Inferior parietal cortex (tissue), 1 donor: ENCODE measurements at regions not wholly inside any gene's neighbourhood (a gene's known extent, or its start where the extent isn't known, plus 50 kb on each side); places are given as distances from the start of the nearest gene placed in this dataset.
"Not testable (repeated sequence)": the region's sequence is repeated elsewhere in the genome, so short reads cannot be mapped to it uniquely, and the experiment has no call there.

ENCODE experiments used
- DNase-seq: peaks from one replicate; pipeline ENCODE4 v3.0.0-alpha.2; 2016; ENCODE audit errors: extremely low spot score

DNA sequence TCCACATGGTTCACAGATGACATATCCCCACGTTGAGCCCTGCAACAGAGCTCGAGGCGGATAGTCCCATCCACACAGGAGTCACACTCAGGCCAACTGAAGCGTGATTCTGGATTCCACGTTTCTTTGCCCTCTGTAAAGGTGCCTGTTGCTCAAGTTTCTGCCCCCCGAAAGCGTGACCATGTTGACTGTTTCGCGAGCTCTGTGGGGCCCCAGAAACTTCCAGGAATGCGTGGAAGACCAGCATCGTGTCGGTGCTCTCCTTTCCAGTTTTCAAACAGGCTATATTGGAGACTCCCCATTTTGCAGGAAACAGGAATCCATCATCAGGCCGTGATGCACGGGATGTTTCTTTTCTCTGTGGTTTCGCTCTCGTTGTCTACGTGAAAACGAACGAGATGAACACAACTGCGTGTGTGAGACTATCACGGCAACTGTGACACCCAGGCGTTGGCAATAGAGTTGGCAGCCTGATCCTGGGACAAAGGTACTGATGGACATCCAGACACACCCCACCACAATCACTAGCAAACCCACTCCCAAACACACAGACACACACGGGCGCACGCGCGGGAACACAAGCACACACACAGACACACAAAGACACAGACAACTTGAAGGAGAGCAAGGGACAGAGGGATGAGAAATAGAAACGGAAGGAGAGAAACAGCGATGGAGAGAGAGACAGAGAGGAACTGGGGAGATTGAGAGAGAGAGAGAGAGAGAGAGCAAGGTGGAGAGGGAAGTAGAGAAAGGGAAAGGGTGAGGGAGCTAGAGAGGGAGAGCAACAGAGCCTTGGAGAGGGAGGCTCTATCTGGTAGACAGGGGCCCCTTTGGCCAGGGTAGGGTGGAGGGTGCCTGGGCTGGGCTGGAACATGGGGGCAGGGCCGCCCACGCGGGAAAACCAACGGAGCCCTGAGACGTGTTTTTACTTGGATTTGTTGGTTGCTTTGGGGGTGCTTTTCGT, 1609.3 kb downstream of the SPATA31A7 start:
- peak; percentile 35 for DNase-seq

DNA sequence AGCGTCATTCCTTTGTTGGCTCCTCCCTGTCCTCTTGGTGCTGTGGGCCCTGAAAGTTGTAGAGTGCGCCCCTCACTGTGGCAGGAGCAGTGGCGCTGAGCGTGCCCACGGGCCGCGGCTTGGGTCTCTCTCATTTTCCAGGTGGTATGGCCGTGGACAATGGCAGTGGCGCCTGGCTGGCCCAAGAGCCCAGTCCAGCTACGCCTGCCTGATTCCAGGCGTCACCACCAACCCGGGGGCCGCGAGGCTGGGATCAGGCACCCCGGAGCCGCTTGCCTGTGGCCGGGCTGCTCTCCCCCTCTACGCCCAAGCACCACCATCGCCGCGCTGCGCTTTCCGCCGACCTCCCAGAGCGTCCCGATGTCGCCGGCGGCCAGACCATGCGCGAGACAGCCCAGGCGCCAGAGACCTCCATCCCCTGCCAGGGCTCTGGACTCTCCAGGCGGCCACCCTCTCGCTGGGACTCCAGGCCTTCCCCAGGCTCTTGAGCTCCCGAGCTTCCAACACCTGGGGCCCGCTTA, 1610.1 kb downstream of the SPATA31A7 start:
- DNase-seq, result not testable (repeated sequence)

DNA sequence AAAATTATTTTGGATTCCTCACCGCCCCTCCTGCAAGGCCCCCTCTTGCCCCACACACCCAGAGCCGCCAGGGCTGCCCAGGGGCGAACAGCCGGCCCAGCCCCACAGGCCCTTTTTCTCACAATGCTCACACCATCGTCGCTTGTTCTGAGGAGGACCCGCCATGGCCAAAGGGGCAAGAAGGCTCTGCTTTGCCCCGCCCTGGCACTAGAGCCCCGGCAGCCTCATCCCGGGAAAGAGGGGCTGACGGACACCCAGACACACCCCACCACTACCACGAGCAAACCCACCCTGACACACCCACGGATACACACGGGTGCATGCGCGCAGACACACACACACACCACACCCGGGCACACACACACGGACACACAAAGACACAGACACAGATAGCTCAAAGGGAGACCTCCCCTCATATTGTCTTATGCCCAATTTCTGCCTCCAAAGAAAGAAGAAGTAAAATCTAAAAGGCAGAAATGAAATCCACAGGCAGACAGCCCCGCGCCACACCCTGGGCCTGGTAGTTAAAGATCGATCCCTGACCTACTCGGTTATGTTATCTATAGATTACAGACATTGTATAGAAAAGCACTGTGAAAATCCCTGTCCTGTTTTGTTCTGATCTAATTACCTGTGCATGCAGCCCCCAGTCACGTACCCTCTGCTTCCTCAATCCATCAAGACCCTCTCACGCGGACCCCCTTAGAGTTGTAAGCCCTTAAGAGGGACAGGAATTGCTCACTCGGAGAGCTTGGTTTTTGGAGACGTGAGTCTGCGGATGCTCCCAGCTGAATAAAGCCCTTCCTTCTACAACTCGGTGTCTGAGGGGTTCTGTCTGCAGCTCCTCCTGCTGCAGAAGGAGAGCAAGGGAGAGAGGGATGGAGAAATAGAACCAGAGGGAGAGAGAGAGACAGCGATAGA, 1610.9 kb downstream of the SPATA31A7 start:
- peak; percentile 44 for DNase-seq

DNA sequence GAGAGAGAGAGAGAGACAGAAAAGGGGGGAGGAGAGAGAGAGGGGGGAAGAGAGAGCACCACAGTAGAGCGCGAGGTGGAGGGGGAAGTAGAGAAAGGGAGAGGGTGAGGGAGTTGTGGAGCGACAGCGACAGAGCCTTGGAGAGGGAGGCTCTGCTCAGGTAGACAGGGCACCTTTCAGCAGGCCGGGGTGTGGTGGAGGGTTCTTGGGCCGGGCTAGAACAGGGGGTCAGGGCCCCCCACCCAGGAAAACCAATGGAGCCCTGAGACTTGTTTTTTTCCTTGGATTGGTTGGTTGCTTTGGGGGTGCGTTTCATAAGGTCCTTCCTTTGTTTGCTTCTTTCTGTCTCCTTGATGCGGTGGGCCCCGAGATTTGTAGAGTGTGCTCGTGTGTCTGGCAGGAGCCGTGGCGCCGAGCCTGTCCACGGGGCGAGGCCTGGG, 1611.6 kb downstream of the SPATA31A7 start:
- not testable (repeated sequence) for DNase-seq

DNA sequence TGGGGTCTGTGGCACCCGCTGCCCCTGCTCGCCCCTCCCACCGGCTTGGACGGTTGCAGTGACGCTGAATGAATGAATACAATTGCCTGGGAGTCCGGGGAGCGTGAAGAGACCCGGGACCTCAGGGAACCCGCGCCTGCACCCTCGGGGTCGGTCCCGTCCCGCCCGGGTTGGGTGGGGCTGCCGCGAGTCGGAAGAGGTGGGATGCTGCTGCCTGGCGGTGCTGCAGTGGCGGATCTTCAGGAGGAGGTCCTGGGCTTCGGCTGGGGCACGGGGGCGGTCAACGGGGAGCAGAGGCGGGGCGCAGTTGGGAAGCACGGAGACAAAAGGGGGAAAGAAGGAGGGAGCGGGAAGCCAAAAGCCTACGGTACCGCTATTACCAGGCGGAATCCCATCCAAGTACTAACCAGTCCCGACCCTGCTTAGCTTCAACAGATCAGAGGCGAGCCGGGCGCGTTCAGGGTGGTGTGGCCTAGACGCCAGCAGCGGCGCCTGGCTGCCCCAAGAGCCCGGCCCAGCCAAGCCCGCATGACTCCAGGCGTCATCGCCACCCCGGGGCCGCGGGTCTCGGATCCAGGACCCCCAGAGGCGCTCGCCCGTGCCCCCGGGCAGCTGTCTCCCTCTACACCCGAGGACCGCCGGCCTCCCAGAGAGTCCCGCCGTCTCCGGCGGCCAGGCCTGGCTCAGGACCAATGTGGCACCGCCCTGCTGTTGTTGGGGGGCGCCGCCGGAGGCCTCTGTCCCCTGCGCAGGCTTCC, 1612.3 kb downstream of the SPATA31A7 start:
- peak; percentile 51 for DNase-seq

DNA sequence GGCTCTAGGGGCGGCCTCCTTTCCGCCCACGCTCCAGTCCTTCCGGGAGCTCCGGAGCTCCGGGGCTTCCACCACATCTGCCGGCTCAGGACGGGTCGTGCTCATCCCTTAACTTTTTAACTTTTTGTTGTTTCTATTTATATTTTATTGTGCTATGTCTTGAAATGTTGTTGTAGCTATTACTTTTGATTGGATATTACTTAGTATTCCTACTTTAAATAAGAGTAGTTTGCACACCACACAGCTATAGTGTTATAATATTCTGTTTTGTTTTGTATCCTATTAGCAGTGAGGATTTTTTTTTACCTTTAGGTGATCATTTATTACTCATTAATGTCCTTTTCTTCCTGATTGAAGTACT, 1612.9 kb downstream of the SPATA31A7 start:
- DNase-seq, result not testable (repeated sequence)

DNA sequence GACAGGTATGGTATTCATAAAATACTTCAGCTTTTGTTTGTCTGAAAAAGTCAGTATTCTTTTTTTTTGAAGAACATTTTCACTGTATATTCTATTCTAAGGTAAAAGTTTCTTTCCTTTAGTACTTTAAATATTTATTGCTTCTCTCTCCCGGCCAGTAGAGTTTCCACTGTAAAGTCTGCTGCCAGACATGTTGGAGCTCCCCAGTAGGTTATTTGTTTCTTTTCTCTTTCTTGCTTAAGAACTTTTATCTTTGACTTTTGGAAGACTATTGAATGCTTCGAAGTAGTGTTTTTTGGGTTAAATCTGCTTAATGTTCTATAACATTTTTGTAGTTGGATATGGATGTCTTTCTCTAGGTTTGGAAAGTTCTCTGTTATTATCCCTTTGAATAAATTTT, 1613.3 kb downstream of the SPATA31A7 start:
- DNase-seq, result not testable (repeated sequence)

DNA sequence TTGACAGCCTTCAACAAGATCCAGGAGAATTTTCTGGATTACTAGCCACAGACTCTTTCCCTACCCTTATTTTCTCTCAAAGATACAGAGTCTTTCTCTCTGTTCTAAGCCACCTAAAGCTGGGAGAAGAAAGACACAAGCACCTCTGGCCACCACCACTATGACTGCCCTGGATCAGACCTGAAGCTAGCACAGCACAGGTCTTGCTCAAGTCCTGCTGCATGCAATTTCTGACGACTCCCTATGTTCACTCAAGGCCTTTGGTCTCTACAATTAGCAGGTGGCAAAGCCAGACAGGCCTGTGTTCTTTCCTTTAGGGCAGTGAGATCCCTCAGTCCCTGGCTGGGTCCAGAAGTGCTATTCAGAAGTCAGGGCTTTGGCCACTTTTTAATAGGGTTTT, 1614.5 kb downstream of the SPATA31A7 start:
- not testable (repeated sequence) for DNase-seq

DNA sequence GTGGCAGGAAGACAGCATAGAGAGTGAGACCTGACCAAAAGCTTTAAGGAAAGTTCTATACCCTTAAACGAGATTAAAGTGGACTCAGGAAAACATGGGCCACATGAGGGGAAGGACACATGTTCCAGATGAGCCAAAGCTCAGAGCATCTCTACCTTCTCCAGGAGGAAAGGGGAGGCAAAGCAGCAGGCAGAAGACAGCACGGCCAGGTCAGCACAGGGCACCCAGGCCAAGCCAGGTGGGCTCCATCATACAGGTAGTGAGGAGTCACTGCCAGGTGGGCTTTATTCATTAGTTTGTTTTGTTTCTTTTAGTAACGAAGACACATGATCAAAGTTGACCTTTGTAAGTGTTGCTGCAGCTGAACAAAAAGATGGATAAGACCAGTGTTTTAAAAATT, 1617.6 kb downstream of the SPATA31A7 start:
- not testable (repeated sequence) for DNase-seq

DNA sequence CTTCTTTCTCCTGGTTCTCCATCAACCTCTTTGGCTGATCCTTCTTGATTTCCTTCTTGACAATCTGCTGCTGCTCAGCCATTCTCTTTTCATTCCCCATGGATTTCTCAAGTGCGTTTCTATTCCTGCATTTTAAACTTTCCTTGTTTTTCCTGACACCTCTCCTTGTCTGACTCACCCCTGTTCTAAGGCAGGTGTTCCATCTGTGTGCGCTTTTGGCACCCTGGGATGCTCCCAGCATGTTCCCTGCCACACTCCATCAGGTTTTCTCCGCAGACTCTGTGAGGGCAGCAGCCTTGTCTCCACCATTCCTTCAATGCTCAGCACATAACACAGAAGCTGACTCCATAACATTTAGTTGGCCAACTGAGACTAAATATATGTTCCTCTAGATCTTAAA, 1618.2 kb downstream of the SPATA31A7 start:
- peak; percentile 39 for DNase-seq

DNA sequence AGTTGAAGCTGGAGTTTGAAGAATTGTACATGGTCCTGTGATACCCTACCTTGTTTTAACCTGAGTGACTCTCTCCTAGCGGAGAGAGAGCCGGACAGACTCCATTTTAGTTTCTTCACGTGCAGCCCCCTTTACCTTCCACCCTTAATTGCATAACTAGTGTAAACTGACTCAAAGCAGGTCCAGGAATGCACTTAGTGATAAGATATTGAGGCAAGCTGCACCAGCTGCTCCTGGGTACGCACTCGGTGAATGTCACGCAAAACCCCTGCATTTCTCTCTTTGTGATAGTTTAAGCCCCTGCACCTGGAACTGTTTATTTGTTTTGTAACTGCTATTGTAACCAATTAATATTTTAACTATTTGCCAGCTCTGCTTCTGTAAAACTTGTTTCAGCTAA, 1620.5 kb downstream of the SPATA31A7 start:
- DNase-seq, result not testable (repeated sequence)

DNA sequence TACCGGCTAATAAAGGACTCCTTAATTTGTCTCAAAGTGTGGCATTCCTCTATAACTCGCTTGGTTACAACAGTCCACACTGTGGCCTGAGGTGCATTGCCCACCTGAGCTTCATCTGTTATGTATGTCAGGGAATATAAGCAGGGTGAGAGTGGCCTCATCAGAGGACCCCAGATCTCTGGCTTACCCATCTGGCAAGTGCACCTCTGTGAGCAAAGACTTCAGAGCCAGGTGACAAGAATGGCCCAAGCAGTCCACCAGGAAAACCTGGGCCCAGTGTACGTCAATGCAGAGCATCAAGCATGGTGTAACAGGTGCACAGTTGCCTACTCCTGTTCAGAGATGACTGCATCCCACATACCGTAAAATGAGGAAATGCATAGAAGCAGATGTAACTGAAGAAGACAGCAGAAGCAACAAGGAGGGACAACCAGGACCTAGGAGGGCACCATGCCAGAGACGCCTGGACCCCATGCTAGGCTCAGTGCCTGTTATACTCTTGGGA, 1621.0 kb downstream of the SPATA31A7 start:
- not testable (repeated sequence) for DNase-seq

DNA sequence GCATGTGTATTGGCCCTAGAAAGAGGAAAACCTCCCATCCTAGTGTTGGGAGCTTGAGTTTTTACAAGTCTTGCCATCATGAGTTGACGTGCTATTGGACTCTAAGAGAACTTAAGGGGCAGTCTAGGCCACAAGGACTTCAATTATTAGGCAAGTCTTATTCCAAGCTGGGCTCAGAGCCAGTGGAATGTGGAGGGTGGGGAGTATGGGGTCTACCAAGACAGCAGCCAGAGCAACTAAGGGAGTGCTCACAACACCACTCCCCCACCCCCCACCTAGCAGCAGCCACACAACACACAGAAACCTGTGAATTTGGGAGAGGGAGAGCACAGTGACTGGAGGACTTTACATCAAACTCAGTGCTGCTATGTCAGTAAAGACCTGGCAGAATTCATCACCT, 1625.6 kb downstream of the SPATA31A7 start:
- DNase-seq, result not testable (repeated sequence)

DNA sequence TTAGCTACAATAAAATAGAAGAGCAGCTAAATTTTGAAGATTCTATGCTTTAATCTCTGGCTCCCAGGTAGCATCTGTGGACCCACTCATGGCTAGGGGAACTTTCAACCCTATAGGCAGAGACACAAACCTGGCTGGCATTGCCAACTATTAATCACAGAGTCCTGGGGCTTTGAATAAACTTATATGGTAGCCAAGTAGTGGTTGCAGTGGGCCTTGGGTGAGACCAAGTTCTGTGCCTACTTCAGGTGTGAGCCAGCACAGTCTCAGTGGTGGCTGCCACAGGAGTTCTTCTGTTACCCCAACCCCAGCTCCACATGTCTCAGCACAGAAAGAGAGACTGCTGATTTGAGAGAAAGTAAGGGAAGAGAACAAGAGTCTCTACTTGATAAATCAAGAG, 1626.5 kb downstream of the SPATA31A7 start:
- not testable (repeated sequence) for DNase-seq

DNA sequence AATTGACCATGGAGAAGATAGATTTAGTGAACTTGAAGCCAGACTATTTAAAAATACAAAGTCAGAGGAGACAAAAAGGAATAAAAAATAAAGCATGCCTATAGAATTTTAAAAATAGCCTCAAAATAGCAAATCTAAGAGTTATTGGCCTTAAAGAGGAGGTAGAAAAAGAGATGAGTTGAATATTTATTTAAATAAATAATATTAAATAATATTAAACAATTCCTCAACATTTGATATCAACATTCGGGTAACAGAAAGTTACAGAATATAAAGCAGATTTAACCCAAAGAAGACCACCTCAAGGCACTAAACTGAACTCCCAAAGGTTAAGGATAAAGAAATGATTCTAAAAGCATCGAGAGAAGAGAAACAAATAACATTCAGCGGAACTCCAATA, 1627.4 kb downstream of the SPATA31A7 start:
- not testable (repeated sequence) for DNase-seq

DNA sequence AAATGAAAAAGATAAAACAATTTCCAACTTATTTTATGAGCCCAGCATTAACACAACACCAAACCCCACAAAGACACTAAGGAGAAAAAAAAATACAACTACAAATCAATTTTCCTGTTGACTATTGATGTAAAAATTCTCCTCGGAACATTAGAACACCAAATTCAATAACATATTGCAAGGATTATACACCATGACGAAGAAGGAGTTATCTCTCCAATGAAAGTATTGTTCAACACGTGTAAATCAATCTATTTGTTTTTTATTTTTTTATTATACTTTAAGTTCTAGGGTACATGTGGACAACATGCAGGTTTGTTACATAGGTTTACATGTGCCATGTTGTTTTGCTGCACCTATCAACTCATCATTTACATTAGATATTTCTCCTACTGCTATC, 1632.3 kb downstream of the SPATA31A7 start:
- not testable (repeated sequence) for DNase-seq

DNA sequence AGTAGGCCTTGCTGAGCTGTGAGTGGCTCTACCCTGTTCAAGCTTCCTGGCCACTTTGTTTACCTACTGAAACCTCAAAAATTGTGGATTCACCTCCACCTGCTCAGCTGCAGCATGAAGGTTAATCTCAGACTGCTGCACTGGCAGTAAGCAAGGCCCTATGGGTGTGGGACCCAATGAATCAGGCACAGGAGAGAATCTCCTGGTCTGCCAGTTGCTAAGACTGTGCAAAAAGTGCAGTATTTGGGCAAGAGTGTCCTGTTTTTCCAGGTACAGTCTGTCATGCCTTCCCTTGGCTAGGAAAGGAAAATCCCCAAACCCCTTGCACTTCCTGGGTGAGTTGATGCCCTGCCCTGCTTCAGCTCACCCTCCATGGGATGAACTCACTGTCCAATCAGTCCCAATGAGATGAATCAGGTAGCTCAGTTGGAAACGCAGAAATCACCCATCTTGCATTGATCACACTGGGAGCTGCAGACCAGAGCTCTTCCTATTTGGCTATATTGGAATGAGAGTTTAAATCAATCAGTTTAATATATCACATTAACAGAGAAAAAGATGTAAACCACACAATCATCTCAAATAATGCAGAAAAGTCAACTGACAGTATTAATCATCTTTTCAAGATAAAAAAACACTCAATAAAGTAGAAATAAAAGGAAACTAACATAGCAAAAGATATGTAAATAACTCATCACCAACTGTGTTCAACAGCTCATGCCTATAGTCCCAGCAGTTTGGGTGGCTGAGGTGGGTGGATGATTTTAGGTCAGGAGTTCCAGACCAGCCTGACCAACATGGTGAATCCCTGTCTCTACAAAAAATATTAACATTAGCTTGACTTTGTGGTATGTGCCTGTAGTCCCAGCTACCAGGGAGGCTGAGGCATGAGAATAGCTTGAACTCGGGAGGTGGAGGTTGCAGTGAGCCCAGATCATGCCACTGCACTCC, 1638.4 kb downstream of the SPATA31A7 start:
- DNase-seq, result not testable (repeated sequence)

DNA sequence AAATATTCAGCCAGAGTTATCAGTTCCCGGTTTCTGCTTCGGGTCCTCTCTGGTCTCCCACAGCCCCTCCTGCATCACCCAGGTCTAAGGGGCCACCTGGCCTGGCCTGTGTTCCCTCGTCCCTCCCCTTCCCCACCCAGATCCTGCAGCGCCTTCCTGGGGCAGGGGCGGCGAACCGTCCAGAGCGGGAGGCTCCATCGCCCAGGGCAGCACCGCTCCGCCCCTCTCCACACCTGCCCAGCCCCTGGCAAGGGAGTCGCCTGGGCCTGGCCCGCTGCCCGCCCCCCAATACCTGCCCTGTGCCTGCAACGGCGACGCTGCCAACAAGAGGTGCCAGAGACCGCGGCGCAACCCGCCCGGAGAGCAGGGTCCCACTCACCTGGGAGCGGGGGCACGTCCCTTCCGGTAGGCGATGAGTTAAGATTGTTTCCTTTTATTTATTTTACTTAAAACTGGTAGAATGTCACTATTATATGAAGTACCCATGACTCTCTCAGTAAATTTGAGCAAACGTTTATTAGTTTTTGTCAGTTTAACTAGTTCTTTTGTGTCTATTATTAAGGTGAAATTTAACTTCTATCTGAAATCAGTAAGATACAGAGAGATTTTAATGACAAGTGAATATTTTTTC, 1641.1 kb downstream of the SPATA31A7 start:
- not testable (repeated sequence) for DNase-seq
